LNCaP clone FGC (cell line): ENCODE measurements at regions not wholly inside any gene's neighbourhood (a gene's known extent, or its start where the extent isn't known, plus 50 kb on each side); places are given as distances from the start of the nearest gene placed in this dataset.

Experiments used
- DNase-seq: peaks from one replicate; pipeline ENCODE4 v3.0.0-alpha.2; 2011; ENCODE audit warnings: low read depth
- H3K4me3 ChIP-seq: 2 replicates; pipeline ENCODE4 v1.5.1; 2011; ENCODE audit warnings: mild to moderate bottlenecking, low read depth, low read length, control low read depth
- CTCF ChIP-seq: IDR thresholded peaks from 2 replicates; pipeline ENCODE4 v1.5.1; 2012; ENCODE audit warnings: mild to moderate bottlenecking; ENCODE audit not compliant: control insufficient read depth, insufficient read depth; ENCODE audit errors: extremely low read depth

DNA sequence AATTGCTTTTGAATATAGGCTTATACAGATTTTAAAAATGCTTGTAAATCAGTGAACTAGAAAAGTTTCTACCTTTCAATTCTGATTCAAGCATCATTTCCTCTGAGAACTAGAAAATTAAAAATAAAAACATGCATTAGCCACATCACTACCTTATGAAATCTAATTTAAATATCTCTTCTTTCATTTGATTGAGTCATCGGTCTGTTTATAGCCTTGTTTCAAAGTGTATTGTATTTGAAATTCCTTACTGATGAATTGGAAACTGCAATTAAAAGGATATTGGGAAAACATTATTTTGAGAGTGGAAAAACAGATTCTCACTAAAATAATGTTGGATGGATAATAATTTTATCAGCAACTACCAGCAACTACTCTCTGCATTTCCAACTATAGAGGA, 717.7 kb upstream of the FAM98A start:
- no peak for DNase-seq
- TF ChIP-seq CTCF, result no peak
- no peak overlapping the region for H3K4me3 ChIP-seq

DNA sequence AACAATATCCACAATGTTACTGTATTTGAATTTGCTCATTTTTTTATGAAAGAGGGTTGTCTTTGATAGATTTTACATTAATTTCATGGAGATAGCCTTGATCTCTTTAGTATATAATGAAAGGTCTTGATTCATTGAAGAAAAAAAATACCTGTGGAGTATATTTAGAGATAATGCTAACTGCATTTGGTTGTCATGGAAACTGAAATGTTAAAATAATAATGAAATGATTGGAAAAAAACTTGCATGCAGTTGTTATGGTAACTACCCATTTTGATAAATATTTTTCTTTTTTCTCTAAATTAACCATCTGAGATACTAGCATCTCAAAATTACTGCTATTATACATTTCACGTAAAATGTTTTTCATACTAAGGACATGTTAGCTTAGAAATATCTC, 712.7 kb upstream of the FAM98A start:
- DNase-seq, result no peak
- TF ChIP-seq CTCF, result no peak
- H3K4me3 ChIP-seq, result no peak overlapping the region

GRCh38 chr2:34308140-34308539, 709.0 kb upstream of the FAM98A start:
- TF ChIP-seq CTCF, result no peak
- no peak overlapping the region for H3K4me3 ChIP-seq
- no peak for DNase-seq

DNA sequence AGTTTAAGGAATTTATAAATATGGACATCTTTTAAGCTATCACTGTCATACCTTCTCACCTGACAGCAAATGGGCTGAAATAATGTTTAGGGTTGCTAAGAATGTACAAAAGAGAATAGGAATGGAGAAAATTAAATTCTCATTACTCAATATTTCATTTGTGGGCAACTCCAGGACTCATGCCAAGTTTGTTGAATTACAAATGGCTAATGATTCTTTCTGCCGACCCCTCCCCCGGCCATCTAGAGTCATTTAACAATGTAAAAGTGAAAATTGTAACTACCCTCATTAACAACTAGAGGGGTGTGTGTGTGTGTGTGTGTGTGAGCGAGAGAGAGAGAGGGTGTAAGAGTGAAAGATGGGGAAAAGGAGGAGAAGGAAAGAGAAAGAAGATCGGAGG, 708.5 kb upstream of the FAM98A start:
- no peak overlapping the region for H3K4me3 ChIP-seq
- DNase-seq, result no peak
- TF ChIP-seq CTCF, result no peak

DNA sequence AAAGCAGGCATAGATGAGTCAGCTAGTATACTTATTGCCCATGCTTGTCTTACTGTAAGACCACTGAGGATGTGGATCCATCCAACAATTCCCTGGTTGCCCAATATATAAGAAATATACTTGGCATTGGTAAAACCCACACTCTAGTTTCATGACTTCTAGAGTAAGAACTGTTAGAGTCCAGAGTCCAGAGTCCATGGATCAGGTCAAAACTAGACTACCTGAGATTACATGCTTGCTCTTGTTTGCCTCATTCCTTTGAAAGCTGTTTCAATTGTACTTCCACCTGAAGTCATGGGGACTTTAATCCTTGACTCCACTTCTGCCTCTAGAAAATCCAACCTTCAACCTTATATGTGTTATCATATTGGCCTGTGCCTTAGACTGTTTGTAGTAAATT, 707.6 kb upstream of the FAM98A start:
- no peak for DNase-seq
- H3K4me3 ChIP-seq, result no peak overlapping the region
- no peak for TF ChIP-seq CTCF

GRCh38 chr2:34305587-34305986, 706.5 kb upstream of the FAM98A start:
- TF ChIP-seq CTCF, result no peak
- no peak overlapping the region for H3K4me3 ChIP-seq
- no peak for DNase-seq

DNA sequence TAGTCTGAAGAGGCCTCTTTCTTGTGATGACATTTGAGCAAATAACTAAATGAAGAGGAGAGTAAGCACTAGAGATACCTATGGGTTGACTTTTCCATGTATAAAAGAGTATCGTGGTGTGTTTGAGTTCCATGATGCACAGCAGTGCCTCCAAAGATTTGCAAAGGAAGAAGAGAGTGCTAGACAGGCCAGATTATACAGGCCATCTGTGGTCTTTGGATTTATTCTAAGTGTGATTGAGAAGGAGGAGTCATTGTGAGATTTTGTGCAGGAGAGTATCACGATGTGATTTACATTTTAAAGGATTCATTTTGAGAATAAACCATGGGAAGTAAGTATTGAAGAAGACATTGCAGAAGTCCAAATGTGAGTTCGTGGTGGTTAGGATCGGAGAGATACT, 695.9 kb upstream of the FAM98A start:
- no peak overlapping the region for H3K4me3 ChIP-seq
- TF ChIP-seq CTCF, result no peak
- DNase-seq, result no peak
